Memory B cell (primary cell): ENCODE measurements at regions not wholly inside any gene's neighbourhood (a gene's known extent, or its start where the extent isn't known, plus 50 kb on each side); places are given as distances from the start of the nearest gene placed in this dataset.

Experiments
- ATAC-seq: fragments of 150-1000 bp; cut with Tn5 transposase; 2 replicates; pipeline ENCODE4 v1.10.0; 2021; ENCODE audit warnings: low read depth, mild to moderate bottlenecking, moderate library complexity
- DNase-seq, 2 donors: peaks; one replicate each; pipeline ENCODE4 v3.0.0; 2022; ENCODE audit warnings: low spot score in 2 of 2
- H3K27ac Mint-ChIP-seq: one replicate; pipeline ENCODE4 v1.8.0; 2022; ENCODE audit warnings: mild to moderate bottlenecking, moderate library complexity, mixed read lengths
- H3K27me3 Mint-ChIP-seq: one replicate; pipeline ENCODE4 v1.8.0; 2022; ENCODE audit warnings: mixed read lengths
- H3K36me3 Mint-ChIP-seq: one replicate; pipeline ENCODE4 v1.8.0; 2022; ENCODE audit warnings: mild to moderate bottlenecking, mixed read lengths
- H3K4me1 Mint-ChIP-seq: one replicate; pipeline ENCODE4 v1.8.0; 2022; ENCODE audit warnings: mixed read lengths
- H3K4me3 Mint-ChIP-seq: one replicate; pipeline ENCODE4 v1.8.0; 2022; ENCODE audit warnings: mild to moderate bottlenecking, moderate library complexity, mixed read lengths
- H3K9me3 Mint-ChIP-seq: one replicate; pipeline ENCODE4 v1.8.0; 2022; ENCODE audit warnings: mixed read lengths

GRCh38 chr15:96089405-96090058 lies 241.0 kb upstream of the NR2F2 start:
- no peaks in the 10 kb centered on the region for H3K36me3 Mint-ChIP-seq
- no peaks in the 10 kb centered on the region for H3K9me3 Mint-ChIP-seq
- DNase-seq (no peak), ATAC-seq (no peak)
- no peaks in the 10 kb centered on the region for H3K4me1 Mint-ChIP-seq
- H3K27ac Mint-ChIP-seq = no peak overlapping the region
- H3K27me3 Mint-ChIP-seq = no peaks in the 10 kb centered on the region
- no peak overlapping the region for H3K4me3 Mint-ChIP-seq

DNA sequence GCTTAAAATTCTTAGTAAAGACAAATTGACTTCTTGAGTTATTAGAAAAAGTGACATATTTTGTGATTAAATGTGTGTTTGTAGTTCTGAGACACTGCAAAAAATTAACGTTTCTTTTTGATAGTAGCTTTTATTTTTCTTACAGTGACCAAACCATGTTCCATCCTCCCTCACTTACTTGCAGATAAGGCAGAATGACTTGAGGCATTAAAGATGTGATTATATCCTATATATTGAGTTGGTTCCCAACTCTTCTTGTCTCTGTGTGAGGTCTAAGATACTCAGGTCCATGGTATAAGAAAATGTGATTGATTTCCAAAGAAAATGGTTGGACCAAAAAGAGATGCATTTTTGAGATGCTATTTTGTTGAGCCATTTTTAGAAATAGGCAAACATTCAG lies 238.3 kb upstream of the NR2F2 start:
- Mint-ChIP-seq H3K36me3 (no peaks in the 10 kb centered on the region), H3K4me3 (no peak overlapping the region), H3K27ac (no peak overlapping the region), H3K4me1 (no peaks in the 10 kb centered on the region), H3K27me3 (no peaks in the 10 kb centered on the region), H3K9me3 (no peaks in the 10 kb centered on the region)
- no peak for DNase-seq
- ATAC-seq = no peak

GRCh38 chr15:96093063-96093462 lies 237.4 kb upstream of the NR2F2 start:
- DNase-seq = no peak
- Mint-ChIP-seq H3K27me3 (no peaks in the 10 kb centered on the region), H3K36me3 (no peaks in the 10 kb centered on the region), H3K9me3 (no peaks in the 10 kb centered on the region), H3K4me1 (no peaks in the 10 kb centered on the region), H3K27ac (no peak overlapping the region), H3K4me3 (no peak overlapping the region)
- no peak for ATAC-seq

GRCh38 chr15:96097661-96098060 lies 232.8 kb upstream of the NR2F2 start:
- Mint-ChIP-seq H3K27me3 (no peaks in the 10 kb centered on the region), H3K36me3 (no peaks in the 10 kb centered on the region), H3K9me3 (peaks cover 2% of the 10 kb centered on the region), H3K4me1 (no peaks in the 10 kb centered on the region), H3K27ac (no peak overlapping the region), H3K4me3 (no peak overlapping the region)
- no peak for DNase-seq
- no peak for ATAC-seq

DNA sequence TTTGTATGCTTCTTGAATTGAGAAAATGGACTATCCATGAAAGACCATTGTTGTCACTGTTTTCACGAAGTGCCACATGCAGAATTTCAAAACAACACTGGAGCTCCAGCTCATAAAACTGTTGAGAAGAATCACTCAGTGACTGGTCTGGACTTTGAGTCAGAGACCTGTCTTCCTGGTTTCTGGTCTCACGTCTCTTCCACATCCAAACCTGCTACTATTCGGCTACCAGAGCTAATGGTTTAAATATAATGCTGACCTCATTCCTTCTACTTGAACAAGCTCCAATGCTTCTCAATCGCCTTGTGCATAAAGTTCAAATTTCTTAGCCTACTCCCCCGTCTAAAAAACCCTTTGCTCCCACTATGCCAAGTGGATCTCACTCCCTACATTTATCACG lies 227.9 kb upstream of the NR2F2 start:
- ATAC-seq = no peak
- Mint-ChIP-seq H3K9me3 (peaks cover 6% of the 10 kb centered on the region), H3K4me1 (no peaks in the 10 kb centered on the region), H3K27ac (no peak overlapping the region), H3K36me3 (no peaks in the 10 kb centered on the region), H3K27me3 (no peaks in the 10 kb centered on the region), H3K4me3 (no peak overlapping the region)
- DNase-seq = no peak

DNA sequence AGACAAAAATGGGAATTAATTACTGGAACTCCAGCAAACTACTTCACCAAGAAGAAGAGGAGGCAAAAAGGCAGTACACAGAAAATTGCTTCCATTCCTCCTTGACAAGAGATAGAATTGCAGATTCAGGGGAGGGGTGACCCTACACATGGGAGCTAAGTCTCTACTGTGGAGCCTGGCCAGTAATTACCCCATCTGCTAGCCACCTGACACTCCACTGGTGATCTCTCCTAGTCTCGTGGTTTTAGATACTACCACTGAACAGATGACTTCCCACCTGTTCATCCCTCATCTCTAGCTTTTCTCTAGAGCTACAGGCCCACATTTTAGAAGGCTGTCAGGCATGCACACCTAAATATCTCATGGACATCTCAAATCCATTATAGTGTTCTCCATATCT lies 224.3 kb upstream of the NR2F2 start:
- ATAC-seq = no peak

GRCh38 chr15:96106628-96107027 lies 223.9 kb upstream of the NR2F2 start:
- no peaks in the 10 kb centered on the region for H3K4me1 Mint-ChIP-seq
- H3K36me3 Mint-ChIP-seq = no peaks in the 10 kb centered on the region
- DNase-seq (no peak), ATAC-seq (no peak)
- H3K27me3 Mint-ChIP-seq = no peaks in the 10 kb centered on the region
- H3K4me3 Mint-ChIP-seq = no peak overlapping the region
- H3K9me3 Mint-ChIP-seq = peaks cover 5% of the 10 kb centered on the region
- no peak overlapping the region for H3K27ac Mint-ChIP-seq

More for the DNA sequence above, 224.3 kb upstream of the NR2F2 start:
- Mint-ChIP-seq H3K9me3 (peaks cover 5% of the 10 kb centered on the region), H3K36me3 (no peaks in the 10 kb centered on the region), H3K4me3 (no peak overlapping the region), H3K27ac (no peak overlapping the region), H3K4me1 (no peaks in the 10 kb centered on the region), H3K27me3 (no peaks in the 10 kb centered on the region)
- no peak for DNase-seq

- Mint-ChIP-seq H3K9me3 (peaks cover 3% of the 10 kb centered on the region), H3K36me3 (no peaks in the 10 kb centered on the region), H3K27me3 (no peaks in the 10 kb centered on the region), H3K4me1 (no peaks in the 10 kb centered on the region), H3K4me3 (no peak overlapping the region), H3K27ac (no peak overlapping the region)
- DNase-seq = no peak
- ATAC-seq = no peak
Observed at GRCh38 chr15:96107916-96108315, 222.6 kb upstream of the NR2F2 start.

DNA sequence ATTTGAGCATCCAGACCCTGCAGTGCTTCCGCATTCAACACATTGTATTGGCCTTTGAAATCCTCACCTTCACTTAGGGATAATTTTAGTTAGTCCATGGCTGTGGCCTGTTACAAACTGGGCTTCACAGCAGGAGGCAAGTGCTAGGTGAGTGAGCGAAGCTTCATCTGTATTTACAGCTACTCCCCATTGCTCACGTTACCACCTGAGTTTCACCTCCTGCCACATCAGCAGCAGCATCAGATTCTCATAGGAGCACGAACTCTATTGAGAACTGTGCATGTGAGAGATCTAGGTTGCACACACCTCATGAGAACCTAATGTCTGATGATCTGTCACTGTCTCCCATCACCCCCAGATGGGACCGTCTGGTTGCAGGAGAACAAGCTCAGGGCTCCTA lies 222.1 kb upstream of the NR2F2 start:
- Mint-ChIP-seq H3K9me3 (peaks cover 3% of the 10 kb centered on the region), H3K36me3 (no peaks in the 10 kb centered on the region)
- ATAC-seq = no peak

DNA sequence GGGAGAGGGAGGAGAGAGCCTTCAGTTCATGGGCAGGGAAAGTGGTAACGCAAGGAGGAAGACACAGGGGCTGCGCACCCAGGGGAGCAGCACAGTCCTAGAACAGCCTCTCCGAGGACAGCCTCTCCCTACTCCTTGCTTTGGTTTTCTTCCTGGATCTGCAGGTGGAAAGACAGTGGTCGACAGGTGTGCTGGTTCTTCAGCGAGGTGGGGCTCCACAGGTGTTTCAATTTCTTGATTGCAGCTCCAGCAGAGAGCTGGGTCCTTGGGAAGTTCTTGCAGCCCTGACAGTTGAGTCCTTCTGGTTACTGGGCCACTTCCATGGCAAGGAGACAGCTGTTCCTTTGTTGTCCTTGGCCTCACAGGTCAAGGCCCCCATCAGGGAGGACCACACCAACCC lies 220.7 kb upstream of the NR2F2 start:
- no peaks in the 10 kb centered on the region for H3K36me3 Mint-ChIP-seq
- H3K27ac Mint-ChIP-seq = no peak overlapping the region
- H3K4me3 Mint-ChIP-seq = no peak overlapping the region
- ATAC-seq (no peak), DNase-seq (no peak)
- H3K4me1 Mint-ChIP-seq = no peaks in the 10 kb centered on the region
- H3K9me3 Mint-ChIP-seq = peaks cover 4% of the 10 kb centered on the region
- no peaks in the 10 kb centered on the region for H3K27me3 Mint-ChIP-seq

More for the DNA sequence above, 222.1 kb upstream of the NR2F2 start:
- H3K27me3 Mint-ChIP-seq = no peaks in the 10 kb centered on the region
- H3K4me3 Mint-ChIP-seq = no peak overlapping the region
- H3K4me1 Mint-ChIP-seq = no peaks in the 10 kb centered on the region
- DNase-seq = no peak
- H3K27ac Mint-ChIP-seq = no peak overlapping the region

GRCh38 chr15:96112018-96112417 lies 218.5 kb upstream of the NR2F2 start:
- H3K36me3 Mint-ChIP-seq = peaks cover 1% of the 10 kb centered on the region
- no peak overlapping the region for H3K27ac Mint-ChIP-seq
- no peak overlapping the region for H3K4me3 Mint-ChIP-seq
- no peaks in the 10 kb centered on the region for H3K4me1 Mint-ChIP-seq
- DNase-seq = no peak
- H3K9me3 Mint-ChIP-seq = peaks cover 5% of the 10 kb centered on the region
- no peaks in the 10 kb centered on the region for H3K27me3 Mint-ChIP-seq
- no peak for ATAC-seq

DNA sequence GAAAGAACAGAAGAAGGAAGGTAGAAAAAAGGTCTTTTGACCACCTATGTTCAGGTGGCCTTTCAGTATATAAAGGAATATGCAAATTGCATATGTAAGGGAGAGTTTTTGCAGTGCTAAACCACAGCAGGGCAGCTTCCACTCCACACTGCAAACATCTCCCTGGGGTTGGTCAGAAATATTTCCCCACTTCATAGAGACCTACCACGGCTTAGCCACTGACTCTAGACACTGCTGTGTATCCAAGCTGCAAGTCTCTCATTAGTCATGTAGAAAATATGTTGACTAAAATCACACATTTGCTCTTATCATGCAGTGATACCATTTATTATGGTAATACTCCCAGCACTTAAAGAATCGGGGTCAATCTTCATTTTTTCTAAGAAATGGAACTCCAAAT lies 214.9 kb upstream of the NR2F2 start:
- H3K36me3 Mint-ChIP-seq = peaks cover 3% of the 10 kb centered on the region
- no peak for DNase-seq

DNA sequence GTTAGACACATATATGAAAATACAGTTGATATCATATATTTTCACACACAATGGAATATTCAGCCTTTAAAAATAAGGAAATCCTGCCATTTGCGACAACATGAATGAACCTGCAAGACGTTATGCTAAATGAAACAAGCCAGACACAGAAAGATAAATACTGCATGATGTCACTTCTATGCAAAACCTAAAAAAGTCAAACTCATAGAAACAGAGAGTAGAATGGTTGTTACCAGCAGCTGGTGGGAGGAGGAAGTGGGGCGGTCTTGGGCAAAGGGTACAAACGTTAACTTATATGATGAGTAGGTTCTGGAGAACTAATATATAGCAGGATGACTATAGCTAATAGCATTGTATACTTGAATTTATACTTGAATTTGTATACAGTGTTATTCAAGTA lies 213.2 kb upstream of the NR2F2 start:
- H3K4me3 Mint-ChIP-seq = no peak overlapping the region
- peaks cover 6% of the 10 kb centered on the region for H3K9me3 Mint-ChIP-seq
- ATAC-seq (no peak), DNase-seq (no peak)
- peaks cover 3% of the 10 kb centered on the region for H3K36me3 Mint-ChIP-seq
- no peaks in the 10 kb centered on the region for H3K27me3 Mint-ChIP-seq
- H3K27ac Mint-ChIP-seq = no peak overlapping the region
- H3K4me1 Mint-ChIP-seq = no peaks in the 10 kb centered on the region

More for the DNA sequence above, 214.9 kb upstream of the NR2F2 start:
- Mint-ChIP-seq H3K27ac (no peak overlapping the region), H3K4me1 (no peaks in the 10 kb centered on the region), H3K27me3 (no peaks in the 10 kb centered on the region), H3K4me3 (no peak overlapping the region), H3K9me3 (peaks cover 6% of the 10 kb centered on the region)
- ATAC-seq = no peak

GRCh38 chr15:96119734-96120133 lies 210.8 kb upstream of the NR2F2 start:
- no peaks in the 10 kb centered on the region for H3K4me1 Mint-ChIP-seq
- H3K9me3 Mint-ChIP-seq = peaks cover 5% of the 10 kb centered on the region
- H3K36me3 Mint-ChIP-seq = peaks cover 3% of the 10 kb centered on the region
- no peak for DNase-seq
- no peak overlapping the region for H3K4me3 Mint-ChIP-seq
- no peaks in the 10 kb centered on the region for H3K27me3 Mint-ChIP-seq
- no peak overlapping the region for H3K27ac Mint-ChIP-seq
- ATAC-seq = no peak

DNA sequence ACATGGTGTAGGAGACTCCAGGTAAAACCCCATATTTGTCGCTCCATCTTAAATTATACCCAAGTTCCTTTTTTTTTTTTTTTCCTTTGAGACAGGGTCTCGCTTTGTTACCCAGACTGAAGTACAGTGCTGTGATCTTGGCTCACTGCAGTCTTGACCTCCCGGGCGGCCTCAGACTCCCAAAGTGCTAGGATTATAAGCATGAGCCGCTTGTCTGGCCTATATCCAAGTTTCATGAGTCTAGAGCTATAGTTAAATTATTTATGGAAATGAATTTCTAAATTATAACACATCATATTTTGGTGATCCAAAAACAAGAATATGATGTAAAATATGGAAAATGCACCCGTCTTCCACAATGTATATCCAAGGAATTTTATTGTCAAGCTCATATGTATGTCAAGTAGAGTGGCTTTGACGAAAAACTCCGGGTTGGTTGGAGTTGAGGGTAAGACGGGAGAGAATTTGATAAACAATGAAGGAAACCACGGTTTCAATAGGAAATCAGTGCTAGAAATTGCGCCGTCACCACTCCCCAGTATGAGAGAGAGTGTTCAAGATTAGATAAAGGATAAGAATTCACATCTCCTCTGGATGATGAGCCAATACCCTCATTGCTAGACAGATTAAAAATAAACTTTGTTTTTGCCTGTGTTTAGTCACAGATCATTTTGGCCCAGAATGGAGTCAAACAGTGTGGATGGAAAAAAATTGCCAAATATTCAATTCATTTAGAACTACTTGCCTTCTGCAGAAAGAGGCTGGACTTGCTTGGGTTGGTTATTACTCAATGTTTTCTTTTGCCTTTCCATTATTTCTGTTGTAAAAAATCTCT lies 209.2 kb upstream of the NR2F2 start:
- DNase-seq = no peak
- no peaks in the 10 kb centered on the region for H3K4me1 Mint-ChIP-seq
- H3K4me3 Mint-ChIP-seq = no peak overlapping the region
- ATAC-seq = no peak
- peaks cover 1% of the 10 kb centered on the region for H3K36me3 Mint-ChIP-seq
- peaks cover 5% of the 10 kb centered on the region for H3K9me3 Mint-ChIP-seq
- no peak overlapping the region for H3K27ac Mint-ChIP-seq
- H3K27me3 Mint-ChIP-seq = no peaks in the 10 kb centered on the region
